ENCODE measurements at regions not wholly inside any gene's neighbourhood (a gene's known extent, or its start where the extent isn't known, plus 50 kb on each side); places are given as distances from the start of the nearest gene placed in this dataset.

DNA sequence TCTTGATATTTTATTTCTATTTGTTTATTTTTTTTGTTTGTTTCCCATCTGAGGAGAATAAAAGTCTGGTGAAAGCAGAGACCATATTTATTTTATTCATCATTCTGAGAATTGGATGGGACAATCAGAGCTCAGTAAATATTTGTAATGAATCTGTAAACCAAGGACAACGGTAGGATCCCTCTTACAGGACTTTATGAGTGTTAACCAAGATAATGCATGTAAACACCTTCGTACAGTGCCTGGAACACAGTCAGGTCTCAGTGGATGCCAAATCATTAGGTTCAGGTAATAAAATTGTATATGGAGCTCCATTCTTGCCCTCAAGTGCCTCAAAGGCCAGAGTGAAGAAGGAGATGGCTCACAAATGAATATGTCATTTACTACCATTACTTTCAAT, 288.7 kb downstream of the PAX1 start:
- no peaks in the 10 kb centered on the region for H3K36me3 ChIP-seq
- H3K9me3 ChIP-seq (ENCODE audit: severe bottlenecking), result no peaks in the 10 kb centered on the region
- H3K4me3 ChIP-seq (ENCODE audit: low read depth, low read length), result no peak overlapping the region
- TF ChIP-seq, protein P1, sequence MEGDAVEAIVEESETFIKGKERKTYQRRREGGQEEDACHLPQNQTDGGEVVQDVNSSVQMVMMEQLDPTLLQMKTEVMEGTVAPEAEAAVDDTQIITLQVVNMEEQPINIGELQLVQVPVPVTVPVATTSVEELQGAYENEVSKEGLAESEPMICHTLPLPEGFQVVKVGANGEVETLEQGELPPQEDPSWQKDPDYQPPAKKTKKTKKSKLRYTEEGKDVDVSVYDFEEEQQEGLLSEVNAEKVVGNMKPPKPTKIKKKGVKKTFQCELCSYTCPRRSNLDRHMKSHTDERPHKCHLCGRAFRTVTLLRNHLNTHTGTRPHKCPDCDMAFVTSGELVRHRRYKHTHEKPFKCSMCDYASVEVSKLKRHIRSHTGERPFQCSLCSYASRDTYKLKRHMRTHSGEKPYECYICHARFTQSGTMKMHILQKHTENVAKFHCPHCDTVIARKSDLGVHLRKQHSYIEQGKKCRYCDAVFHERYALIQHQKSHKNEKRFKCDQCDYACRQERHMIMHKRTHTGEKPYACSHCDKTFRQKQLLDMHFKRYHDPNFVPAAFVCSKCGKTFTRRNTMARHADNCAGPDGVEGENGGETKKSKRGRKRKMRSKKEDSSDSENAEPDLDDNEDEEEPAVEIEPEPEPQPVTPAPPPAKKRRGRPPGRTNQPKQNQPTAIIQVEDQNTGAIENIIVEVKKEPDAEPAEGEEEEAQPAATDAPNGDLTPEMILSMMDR (IDR thresholded peaks at IDR 0.05; ENCODE audit: low read depth, low read length), result no peak
- H3K27me3 ChIP-seq (ENCODE audit: insufficient read depth, low read depth, severe bottlenecking), result peaks cover 41% of the 10 kb centered on the region
- H3K27ac ChIP-seq, result no peak overlapping the region
- no peak for DNase-seq

DNA sequence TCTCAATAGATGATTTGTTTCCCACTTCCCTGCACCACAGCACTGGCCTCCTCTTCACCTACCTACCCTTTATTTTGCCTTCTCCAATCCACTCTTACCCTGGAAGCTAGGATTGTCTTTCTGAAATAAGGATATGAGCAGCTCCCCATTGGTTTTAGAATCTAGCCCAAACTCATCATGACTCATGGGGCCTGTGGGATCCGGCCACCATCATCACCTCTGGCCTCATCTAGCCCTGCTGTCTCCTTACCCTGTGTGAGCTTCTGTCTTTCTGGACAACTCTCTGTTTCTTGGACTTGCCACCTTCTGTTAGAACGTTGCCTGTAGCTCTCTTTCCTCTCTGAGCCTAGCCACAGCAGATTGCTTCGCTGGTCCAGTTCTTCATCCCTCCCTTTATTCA, 277.1 kb downstream of the PAX1 start:
- no peak overlapping the region for H3K4me3 ChIP-seq (ENCODE audit: low read depth, low read length)
- no peaks in the 10 kb centered on the region for H3K36me3 ChIP-seq
- H3K27me3 ChIP-seq (ENCODE audit: insufficient read depth, low read depth, severe bottlenecking), result peaks cover 21% of the 10 kb centered on the region
- H3K27ac ChIP-seq, result no peak overlapping the region
- no peaks in the 10 kb centered on the region for H3K9me3 ChIP-seq (ENCODE audit: severe bottlenecking)
- no peak for DNase-seq
- TF ChIP-seq, protein P1 (IDR thresholded peaks at IDR 0.05; ENCODE audit: low read depth, low read length), result no peak

DNA sequence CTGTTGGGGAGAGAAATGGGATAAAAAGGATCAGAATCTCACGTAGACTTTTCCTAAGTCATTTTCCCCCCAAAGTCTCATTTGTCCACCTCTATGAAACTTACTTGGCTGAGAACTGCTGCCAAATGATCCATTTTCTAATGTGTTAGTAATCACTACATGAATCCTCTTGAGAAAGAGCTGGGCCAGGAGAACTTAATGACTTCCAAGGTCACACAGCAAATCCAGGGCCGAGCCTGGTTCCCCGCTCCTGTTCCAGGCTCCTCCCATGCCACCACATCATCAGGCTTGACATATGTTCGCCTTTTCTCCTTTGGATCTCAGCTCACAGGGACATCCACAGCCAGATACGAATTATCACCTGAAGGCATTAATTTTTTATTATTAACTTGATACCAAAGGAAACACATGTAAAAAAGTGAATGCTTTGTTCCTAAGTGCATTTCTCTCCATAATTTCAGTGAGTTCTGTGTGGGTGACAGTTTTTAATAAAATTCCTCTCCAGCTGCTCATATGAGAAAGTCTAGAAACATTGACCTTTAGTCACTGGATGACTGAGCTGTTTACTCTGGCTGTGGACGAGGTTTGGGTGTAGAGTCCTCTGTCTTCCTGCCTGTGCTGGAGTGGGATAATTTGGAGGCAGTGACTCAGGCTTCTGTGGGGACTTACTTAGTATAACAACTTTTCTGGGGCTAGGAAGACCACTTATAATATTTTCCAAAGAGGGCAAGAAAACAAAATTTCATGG, 276.3 kb downstream of the PAX1 start:
- DNase-seq, result no peak
- peaks cover 15% of the 10 kb centered on the region for H3K27me3 ChIP-seq (ENCODE audit: insufficient read depth, low read depth, severe bottlenecking)
- H3K36me3 ChIP-seq, result no peaks in the 10 kb centered on the region
- no peak overlapping the region for H3K4me3 ChIP-seq (ENCODE audit: low read depth, low read length)
- TF ChIP-seq, protein P1 (IDR thresholded peaks at IDR 0.05; ENCODE audit: low read depth, low read length), result no peak
- no peak overlapping the region for H3K27ac ChIP-seq
- H3K9me3 ChIP-seq (ENCODE audit: severe bottlenecking), result no peaks in the 10 kb centered on the region

DNA sequence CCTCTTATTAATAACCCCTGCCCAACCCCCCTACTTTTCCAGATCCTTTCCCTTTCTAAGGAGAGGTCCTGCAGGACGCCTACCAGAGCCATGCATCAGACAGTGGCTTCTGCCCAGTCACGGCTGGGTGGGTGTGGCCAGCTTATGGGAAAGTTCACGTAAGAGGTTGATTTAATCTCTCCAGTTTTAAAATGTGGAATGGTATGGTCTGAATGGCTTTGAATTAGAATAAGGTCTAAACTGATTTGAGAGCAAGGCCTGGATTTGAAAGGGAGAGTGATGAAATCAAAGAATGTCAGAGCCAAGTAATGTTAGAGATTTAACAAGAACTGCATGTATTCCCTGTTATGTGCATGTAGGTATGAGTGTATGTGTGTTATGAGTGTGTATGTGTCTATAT, 275.7 kb downstream of the PAX1 start:
- Histone ChIP-seq H3K27ac (no peak overlapping the region), H3K9me3 (ENCODE audit: severe bottlenecking) (no peaks in the 10 kb centered on the region), H3K4me3 (ENCODE audit: low read depth, low read length) (no peak overlapping the region), H3K36me3 (no peaks in the 10 kb centered on the region), H3K27me3 (ENCODE audit: insufficient read depth, low read depth, severe bottlenecking) (peaks cover 15% of the 10 kb centered on the region)
- TF ChIP-seq, protein P1 (IDR thresholded peaks at IDR 0.05; ENCODE audit: low read depth, low read length), result no peak
- no peak for DNase-seq

DNA sequence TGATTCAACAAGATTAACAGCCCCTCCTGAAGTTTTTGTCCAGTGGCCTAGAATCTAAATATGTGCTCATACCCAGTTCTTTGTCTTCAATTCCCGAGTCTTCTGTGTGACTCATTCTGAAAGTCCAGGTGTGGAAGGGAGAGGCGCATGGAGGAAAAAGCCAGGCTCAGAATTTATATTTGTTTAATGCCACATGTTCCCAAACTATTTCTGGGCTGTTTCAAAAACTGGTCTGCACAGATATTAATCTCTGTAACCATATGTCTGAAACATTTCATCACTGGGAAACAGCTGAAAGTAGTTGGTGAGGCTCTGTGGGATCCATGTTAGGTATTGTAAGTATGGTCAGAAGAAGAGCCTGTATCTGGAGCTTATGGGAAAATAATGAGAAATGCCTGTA, 266.0 kb downstream of the PAX1 start:
- no peaks in the 10 kb centered on the region for H3K9me3 ChIP-seq (ENCODE audit: severe bottlenecking)
- no peak overlapping the region for H3K4me3 ChIP-seq (ENCODE audit: low read depth, low read length)
- peaks cover 3% of the 10 kb centered on the region for H3K27me3 ChIP-seq (ENCODE audit: insufficient read depth, low read depth, severe bottlenecking)
- no peak overlapping the region for H3K27ac ChIP-seq
- no peaks in the 10 kb centered on the region for H3K36me3 ChIP-seq
- TF ChIP-seq, protein P1 (IDR thresholded peaks at IDR 0.05; ENCODE audit: low read depth, low read length), result no peak
- no peak for DNase-seq

DNA sequence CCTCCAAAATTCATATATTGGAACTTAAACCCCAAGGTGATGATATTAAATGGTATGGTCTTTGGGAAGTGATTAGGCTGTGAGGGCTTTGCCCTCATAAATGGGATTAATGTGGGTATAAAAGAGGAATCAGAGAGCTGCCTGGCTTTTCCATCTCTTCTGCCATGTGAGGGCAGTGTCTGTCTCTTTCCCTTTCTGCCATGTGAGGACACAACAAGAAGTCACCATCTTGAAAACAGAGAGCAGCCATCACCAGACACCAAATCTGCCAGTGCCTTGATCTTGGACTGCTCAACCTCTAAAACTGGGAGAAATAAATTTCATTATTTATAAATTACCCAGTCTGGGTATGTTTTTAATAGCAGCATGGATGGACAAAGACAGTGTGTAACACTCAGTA, 263.0 kb downstream of the PAX1 start:
- H3K9me3 ChIP-seq (ENCODE audit: severe bottlenecking), result no peaks in the 10 kb centered on the region
- TF ChIP-seq, protein P1 (IDR thresholded peaks at IDR 0.05; ENCODE audit: low read depth, low read length), result no peak
- H3K27me3 ChIP-seq (ENCODE audit: insufficient read depth, low read depth, severe bottlenecking), result peaks cover 3% of the 10 kb centered on the region
- H3K4me3 ChIP-seq (ENCODE audit: low read depth, low read length), result no peak overlapping the region
- DNase-seq, result no peak
- no peaks in the 10 kb centered on the region for H3K36me3 ChIP-seq
- H3K27ac ChIP-seq, result no peak overlapping the region

Measured in WERI-Rb-1 (cell line).